H1 (cell line): ENCODE measurements at regions not wholly inside any gene's neighbourhood (a gene's known extent, or its start where the extent isn't known, plus 50 kb on each side); places are given as distances from the start of the nearest gene placed in this dataset.

Source experiments
- CTCF ChIA-PET: fragments of 300-600 bp; sonication (Branson Sonifier 250); formaldehyde crosslinking; loops from one replicate; lab custom pipeline; 2021; ENCODE audit not compliant: partially characterized antibody; lab: Charles Lee
- POLR2A ChIA-PET: fragments of 300-600 bp; sonication (Branson Sonifier 250); formaldehyde crosslinking; loops from one replicate; lab custom pipeline; 2021; ENCODE audit warnings: inconsistent platforms; ENCODE audit not compliant: partially characterized antibody; lab: Charles Lee
- DNase-seq, 2 experiments: peaks; one replicate each; pipeline versions ENCODE4 v3.0.0 to v3.0.0-alpha.2; 2010 to 2022; ENCODE audit warnings: low spot score in 2 of 2, low read depth in 1 of 2, mixed read lengths in 1 of 2
- FAIRE-seq: peaks from 2 replicates; lab custom pipeline; 2011; peaks lifted over from hg19 to GRCh38; lab: Jason Lieb, UNC
- H2AFZ ChIP-seq: 2 replicates; pipeline ENCODE4 v1.8.1; 2012; ENCODE audit warnings: low read length, inconsistent platforms
- H2AK5ac ChIP-seq: 2 replicates; pipeline ENCODE4 v1.6.1; 2013; ENCODE audit warnings: low read depth, low read length
- H2BK120ac ChIP-seq: replicated peaks from 2 replicates; pipeline ENCODE3; 2013; ENCODE audit warnings: low read depth, low read length, inconsistent platforms
- H2BK12ac ChIP-seq: 2 replicates; pipeline ENCODE4 v1.6.1; 2013; ENCODE audit warnings: low read depth, low read length
- H2BK15ac ChIP-seq: 2 replicates; pipeline ENCODE4 v1.6.1; 2013; ENCODE audit warnings: low read length
- H2BK20ac ChIP-seq: 2 replicates; pipeline ENCODE4 v1.6.1; 2013; ENCODE audit warnings: low read length
- H2BK5ac ChIP-seq: 2 replicates; pipeline ENCODE4 v1.6.1; 2013; ENCODE audit warnings: low read depth, low read length
- H3K14ac ChIP-seq: 2 replicates; pipeline ENCODE4 v1.6.1; 2013; ENCODE audit warnings: inconsistent platforms; ENCODE audit not compliant: insufficient read length
- H3K18ac ChIP-seq: 2 replicates; pipeline ENCODE4 v1.6.1; 2013; ENCODE audit warnings: low read length; ENCODE audit errors: extremely low read depth
- H3K23ac ChIP-seq: 2 replicates; pipeline ENCODE4 v1.6.1; 2013; ENCODE audit warnings: inconsistent platforms; ENCODE audit not compliant: insufficient read length
- H3K23me2 ChIP-seq: 2 replicates; pipeline ENCODE4 v1.6.1; 2013; ENCODE audit warnings: low read depth, low read length
- H3K27ac ChIP-seq: 2 replicates; pipeline ENCODE4 v1.6.1; 2011; ENCODE audit warnings: low read depth, low read length, inconsistent platforms
- H3K27me3 ChIP-seq, 4 experiments: replicated peaks in 1 of 4; 1 replicate in 1 of 4; 2 replicates in 3 of 4; pipeline versions ENCODE4 v1.6.1 to v1.8.1; 2011 to 2013; ENCODE audit warnings: low read length in 3 of 4, mild to moderate bottlenecking in 3 of 4, inconsistent platforms in 2 of 4, mixed read lengths in 2 of 4, moderate library complexity in 1 of 4; ENCODE audit not compliant: control insufficient read depth in 3 of 4, insufficient read depth in 3 of 4; ENCODE audit errors: extremely low read depth in 1 of 4
- H3K36me3 ChIP-seq, 4 experiments: 2 replicates each; pipeline versions ENCODE4 v1.6.1 to v1.8.1; 2011 to 2013; ENCODE audit warnings: mild to moderate bottlenecking in 4 of 4, low read length in 3 of 4, moderate library complexity in 2 of 4, control low read depth in 1 of 4, inconsistent platforms in 1 of 4; ENCODE audit not compliant: insufficient read depth in 4 of 4, control insufficient read depth in 2 of 4
- H3K4ac ChIP-seq: replicated peaks from 2 replicates; pipeline ENCODE3; 2013; ENCODE audit warnings: low read length, low read depth, mixed read lengths, inconsistent platforms; ENCODE audit not compliant: insufficient read length
- H3K4me1 ChIP-seq, 4 experiments: replicated peaks in 1 of 4; 1 replicate in 1 of 4; 2 replicates in 3 of 4; pipeline versions ENCODE4 v1.6.1 to v1.8.1; 2011 to 2013; ENCODE audit warnings: low read length in 3 of 4, inconsistent platforms in 2 of 4, mixed read lengths in 1 of 4; ENCODE audit not compliant: insufficient read depth in 4 of 4, control insufficient read depth in 3 of 4
- H3K4me2 ChIP-seq, 2 experiments: 2 replicates each; pipeline versions ENCODE4 v1.6.1 to v1.8.1; 2011 to 2013; ENCODE audit warnings: low read depth in 2 of 2, low read length in 2 of 2, control low read depth in 1 of 2, inconsistent platforms in 1 of 2, mild to moderate bottlenecking in 1 of 2; ENCODE audit not compliant: insufficient read depth in 1 of 2
- H3K4me3 ChIP-seq, 4 experiments: fragments of 200-600, 300-600 bp in 1 of 4; sonication (generic), shearing (Covaris generic), sonication (Bioruptor Twin) in 1 of 4; 2 replicates each; pipeline versions ENCODE4 v1.5.1 to v1.8.1; 2011 to 2016; ENCODE audit warnings: low read length in 4 of 4, low read depth in 3 of 4, control low read depth in 2 of 4, inconsistent platforms in 2 of 4, mild to moderate bottlenecking in 2 of 4, mixed read lengths in 1 of 4, moderate library complexity in 1 of 4; ENCODE audit not compliant: insufficient read depth in 2 of 4; ENCODE audit errors: extremely low read depth in 1 of 4
- H3K56ac ChIP-seq: replicated peaks from 2 replicates; pipeline ENCODE3; 2013; ENCODE audit warnings: low read depth, mild to moderate bottlenecking, mixed read lengths, low read length, inconsistent platforms; ENCODE audit not compliant: insufficient read length
- H3K79me1 ChIP-seq: 2 replicates; pipeline ENCODE4 v1.6.1; 2013; ENCODE audit warnings: low read depth, low read length, control low read depth
- H3K79me2 ChIP-seq, 2 experiments: 2 replicates each; pipeline versions ENCODE4 v1.6.1 to v1.8.1; 2012 to 2013; ENCODE audit warnings: low read length in 2 of 2, mild to moderate bottlenecking in 2 of 2, inconsistent platforms in 1 of 2; ENCODE audit not compliant: insufficient read depth in 2 of 2, control insufficient read depth in 1 of 2
- H3K9ac ChIP-seq, 4 experiments: replicated peaks in 1 of 4; 1 replicate in 1 of 4; 2 replicates in 3 of 4; pipeline versions ENCODE4 v1.6.1 to v1.8.1; 2011 to 2013; ENCODE audit warnings: low read depth in 3 of 4, low read length in 3 of 4, control low read depth in 2 of 4, mild to moderate bottlenecking in 2 of 4, moderate library complexity in 2 of 4, inconsistent platforms in 1 of 4; ENCODE audit errors: extremely low read depth in 1 of 4
- H3K9me3 ChIP-seq, 2 experiments: 2 replicates each; pipeline versions ENCODE4 v1.6.1 to v1.8.1; 2012 to 2013; ENCODE audit warnings: mild to moderate bottlenecking in 2 of 2, moderate library complexity in 2 of 2, control low read depth in 1 of 2, inconsistent platforms in 1 of 2, low read depth in 1 of 2, low read length in 1 of 2, mixed read lengths in 1 of 2; ENCODE audit not compliant: insufficient read depth in 2 of 2
- H4K20me1 ChIP-seq, 2 experiments: replicated peaks in 1 of 2; 2 replicates each; pipeline versions ENCODE3 to v1.8.1; 2011 to 2013; ENCODE audit warnings: inconsistent platforms in 2 of 2, low read length in 2 of 2, mild to moderate bottlenecking in 1 of 2; ENCODE audit not compliant: insufficient read depth in 2 of 2, control insufficient read depth in 1 of 2
- H4K5ac ChIP-seq: 2 replicates; pipeline ENCODE4 v1.6.1; 2013; ENCODE audit warnings: low read length, low read depth, mixed read lengths, inconsistent platforms; ENCODE audit not compliant: insufficient read length
- H4K8ac ChIP-seq: 2 replicates; pipeline ENCODE4 v1.8.0; 2013; ENCODE audit warnings: mild to moderate bottlenecking, moderate library complexity, low read length, inconsistent platforms; ENCODE audit not compliant: insufficient read depth; ENCODE audit errors: extremely low read depth
- H4K91ac ChIP-seq: replicated peaks from 2 replicates; pipeline ENCODE3; 2013; ENCODE audit warnings: low read length, mixed read lengths, inconsistent platforms; ENCODE audit not compliant: insufficient read length
- ASH2L ChIP-seq: fragments of 200-600, 300-600 bp; sonication (generic); IDR thresholded peaks from one replicate; pipeline ENCODE4 v1.7.1; 2017; ENCODE audit warnings: low read length
- BCL11A ChIP-seq, 2 experiments: IDR thresholded peaks; one replicate each; pipeline ENCODE4 v1.6.1; 2011; ENCODE audit warnings: low read depth in 2 of 2, low read length in 2 of 2, mild to moderate bottlenecking in 2 of 2
- CEBPB ChIP-seq: IDR thresholded peaks from 2 replicates; pipeline ENCODE4 v1.6.1; 2012; ENCODE audit warnings: low read depth, low read length
- CHD1 ChIP-seq: IDR thresholded peaks from 2 replicates; pipeline ENCODE4 v1.6.1; 2012; ENCODE audit warnings: low read depth, low read length, improper control_type of control experiment
- CTBP2 ChIP-seq: IDR thresholded peaks from 2 replicates; pipeline ENCODE4 v1.7.0; 2011; ENCODE audit warnings: borderline replicate concordance, mild to moderate bottlenecking, moderate library complexity, mixed read lengths, low read length; ENCODE audit not compliant: insufficient read depth, insufficient read length
- EP300 ChIP-seq, 2 experiments: IDR thresholded peaks; 1 replicate in 1 of 2; 2 replicates in 1 of 2; pipeline ENCODE4 v1.6.1; 2011 to 2012; ENCODE audit warnings: low read depth in 2 of 2, low read length in 2 of 2, mild to moderate bottlenecking in 2 of 2, borderline replicate concordance in 1 of 2, inconsistent platforms in 1 of 2, moderate library complexity in 1 of 2
- POLR2AphosphoS5 ChIP-seq: IDR thresholded peaks from 2 replicates; pipeline ENCODE4 v1.6.1; 2011; ENCODE audit warnings: low read depth, low read length
- WGBS, 2 experiments: shearing (Covaris generic) in 1 of 2; methylation state at CpG; one replicate each; pipeline versions ENCODE4 v1.1.6 to v1.1.7; 2013 to 2015; ENCODE audit warnings: low lambda C conversion rate in 2 of 2, mixed read lengths in 2 of 2, inconsistent platforms in 1 of 2, low coverage in 1 of 2, missing lambda C conversion rate in 1 of 2; ENCODE audit not compliant: insufficient replicate concordance in 2 of 2, insufficient coverage in 1 of 2, insufficient read length in 1 of 2; ENCODE audit errors: extremely low coverage in 1 of 2, missing lambda C conversion rate in 1 of 2; 5-methylcytosine and 5-hydroxymethylcytosine counted together

DNA sequence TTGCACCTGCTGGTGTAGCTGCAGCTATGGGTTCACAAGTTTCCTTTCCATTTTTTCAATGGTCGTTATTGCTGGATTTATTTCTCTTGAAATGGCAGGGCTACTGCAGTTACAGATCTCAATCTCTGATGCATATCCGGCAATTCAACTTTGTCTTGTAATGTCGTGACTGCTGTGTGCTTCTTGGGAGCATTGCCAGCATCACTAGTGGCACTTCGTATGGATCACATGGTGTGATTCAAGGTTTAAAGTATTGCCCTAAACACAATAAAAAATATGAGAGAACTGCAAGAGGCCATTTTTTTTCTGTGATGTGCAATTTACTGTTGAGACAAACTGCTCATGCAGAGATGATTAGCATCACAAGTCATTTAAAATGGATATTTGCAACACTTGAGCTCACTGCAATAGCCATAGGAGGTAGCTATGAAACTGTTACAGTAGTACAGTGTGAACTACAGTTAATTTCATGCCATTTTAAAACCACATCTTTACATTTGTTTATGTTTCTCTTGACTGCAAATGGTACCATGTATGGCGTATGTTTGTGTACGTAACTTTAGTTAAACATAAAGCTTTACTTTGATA lies 217.4 kb upstream of the PDE3A start:
- H3K4me2 ChIP-seq, result no peak overlapping the region
- no peak overlapping the region for H2BK20ac ChIP-seq
- H3K56ac ChIP-seq, result no peak overlapping the region
- no peak overlapping the region for H2BK120ac ChIP-seq
- H4K5ac ChIP-seq, result no peak overlapping the region
- ChIA-PET POLR2A (interaction anchor here (0.6 kb wide), 1 partner anchor 1327 kb away, joined by 3 read pairs; no protein-coding TSS in a partner anchor), CTCF (interaction anchor here (0.7 to 1.4 kb wide), 3 partner anchors 9 to 73 kb away, joined by 3 to 8 read pairs (median 3); no protein-coding TSS in a partner anchor)
- TF ChIP-seq CEBPB, result no peak
- no peak for TF ChIP-seq EP300 (IDR thresholded peaks at IDR 0.05; ENCODE audit: borderline replicate concordance in 1 of 2, low read depth in 2 of 2, low read length in 2 of 2)
- no peak for TF ChIP-seq ASH2L
- TF ChIP-seq BCL11A (IDR thresholded peaks at IDR 0.05; ENCODE audit: low read depth in 2 of 2, low read length in 2 of 2), result no peak
- TF ChIP-seq CTBP2, result no peak
- TF ChIP-seq POLR2AphosphoS5, result no peak
- no peak for TF ChIP-seq CHD1
- H3K4me1 ChIP-seq, result peaks cover 0 to 3% (median 2%) of the 10 kb centered on the region in 4 experiments; a peak in 2 of 7 replicates
- H4K91ac ChIP-seq, result no peak overlapping the region
- H2BK15ac ChIP-seq, result no peak overlapping the region
- no peak overlapping the region for H2AK5ac ChIP-seq
- DNase-seq (no peak), FAIRE-seq (no peak)
- H4K20me1 ChIP-seq, result no peaks in the 10 kb centered on the region
- H3K23me2 ChIP-seq, result no peaks in the 10 kb centered on the region; the same call in 1 of the 2 replicates
- no peaks in the 10 kb centered on the region for H3K36me3 ChIP-seq
- no peak overlapping the region for H3K4ac ChIP-seq
- H3K9ac ChIP-seq, result no peak overlapping the region
- no peak overlapping the region for H3K23ac ChIP-seq
- H3K18ac ChIP-seq, result no peak overlapping the region
- no peak overlapping the region for H2BK5ac ChIP-seq
- no peaks in the 10 kb centered on the region for H3K79me1 ChIP-seq
- H3K79me2 ChIP-seq, result no peaks in the 10 kb centered on the region
- H3K27ac ChIP-seq, result no peak overlapping the region
- H3K9me3 ChIP-seq, result no peaks in the 10 kb centered on the region
- 85% methylated on average over 6 of the region's 6 CpGs; no CpG with 5 or more reads in 1 of the 2 experiments for WGBS, 2 experiments
- no peak overlapping the region for H2BK12ac ChIP-seq
- no peak overlapping the region for H3K4me3 ChIP-seq
- H4K8ac ChIP-seq, result no peak overlapping the region
- no peak overlapping the region for H2AFZ ChIP-seq
- no peaks in the 10 kb centered on the region for H3K27me3 ChIP-seq
- H3K14ac ChIP-seq, result no peak overlapping the region
